ENCODE measurements at regions not wholly inside any gene's neighbourhood (a gene's known extent, or its start where the extent isn't known, plus 50 kb on each side); places are given as distances from the start of the nearest gene placed in this dataset.

- no peak overlapping the region for H3K4me3 Mint-ChIP-seq
- H3K27me3 Mint-ChIP-seq (ENCODE audit: insufficient read depth): no peaks in the 10 kb centered on the region
- no peaks in the 10 kb centered on the region for H3K4me1 Mint-ChIP-seq (ENCODE audit: low read depth)
- intact Hi-C loops (cut with micrococcal nuclease): no loop called here
- H3K27ac Mint-ChIP-seq: no peak overlapping the region
- no peak for DNase-seq (ENCODE audit: low spot score)
- peaks cover 6% of the 10 kb centered on the region for H3K9me3 Mint-ChIP-seq
- H3K36me3 Mint-ChIP-seq (ENCODE audit: low read depth): no peaks in the 10 kb centered on the region
Observed at GRCh38 chr3:34724916-34725499, 914.3 kb upstream of the ARPP21 start.

GRCh38 chr3:34725774-34726173 is 913.6 kb upstream of the ARPP21 start:
- Mint-ChIP-seq H3K4me1 (ENCODE audit: low read depth) (no peaks in the 10 kb centered on the region), H3K4me3 (no peak overlapping the region), H3K27ac (no peak overlapping the region), H3K27me3 (ENCODE audit: insufficient read depth) (no peaks in the 10 kb centered on the region), H3K9me3 (peaks cover 13% of the 10 kb centered on the region), H3K36me3 (ENCODE audit: low read depth) (no peaks in the 10 kb centered on the region)
- no peak for DNase-seq (ENCODE audit: low spot score)
- intact Hi-C loops (cut with micrococcal nuclease): no loop called here

- Mint-ChIP-seq H3K4me3 (no peak overlapping the region), H3K27ac (no peak overlapping the region), H3K27me3 (ENCODE audit: insufficient read depth) (no peaks in the 10 kb centered on the region), H3K4me1 (ENCODE audit: low read depth) (no peaks in the 10 kb centered on the region), H3K9me3 (peaks cover 16% of the 10 kb centered on the region), H3K36me3 (ENCODE audit: low read depth) (no peaks in the 10 kb centered on the region)
- no peak for DNase-seq (ENCODE audit: low spot score)
- intact Hi-C loops (cut with micrococcal nuclease): no loop called here
Observed at GRCh38 chr3:34727700-34728099, 911.6 kb upstream of the ARPP21 start.

GRCh38 chr3:34742151-34742550 is 897.2 kb upstream of the ARPP21 start:
- no peak for DNase-seq (ENCODE audit: low spot score)
- intact Hi-C loops (cut with micrococcal nuclease): no loop called here

GRCh38 chr3:34758630-34759261 is 880.6 kb upstream of the ARPP21 start:
- H3K9me3 Mint-ChIP-seq: no peaks in the 10 kb centered on the region
- H3K27ac Mint-ChIP-seq: no peak overlapping the region
- intact Hi-C loops (cut with micrococcal nuclease): no loop called here
- H3K4me1 Mint-ChIP-seq (ENCODE audit: low read depth): no peaks in the 10 kb centered on the region
- no peaks in the 10 kb centered on the region for H3K36me3 Mint-ChIP-seq (ENCODE audit: low read depth)
- DNase-seq (ENCODE audit: low spot score): no peak
- H3K27me3 Mint-ChIP-seq (ENCODE audit: insufficient read depth): no peaks in the 10 kb centered on the region
- H3K4me3 Mint-ChIP-seq: no peak overlapping the region

More at GRCh38 chr3:34742151-34742550, 897.2 kb upstream of the ARPP21 start:
- no peak overlapping the region for H3K4me3 Mint-ChIP-seq
- H3K27me3 Mint-ChIP-seq (ENCODE audit: insufficient read depth): no peaks in the 10 kb centered on the region
- no peaks in the 10 kb centered on the region for H3K4me1 Mint-ChIP-seq (ENCODE audit: low read depth)
- H3K9me3 Mint-ChIP-seq: no peaks in the 10 kb centered on the region
- H3K36me3 Mint-ChIP-seq (ENCODE audit: low read depth): no peaks in the 10 kb centered on the region
- no peak overlapping the region for H3K27ac Mint-ChIP-seq

GRCh38 chr3:34777386-34777785 is 861.9 kb upstream of the ARPP21 start:
- Mint-ChIP-seq H3K4me1 (ENCODE audit: low read depth) (no peaks in the 10 kb centered on the region), H3K9me3 (no peaks in the 10 kb centered on the region), H3K36me3 (ENCODE audit: low read depth) (no peaks in the 10 kb centered on the region), H3K27me3 (ENCODE audit: insufficient read depth) (no peaks in the 10 kb centered on the region), H3K27ac (no peak overlapping the region), H3K4me3 (no peak overlapping the region)
- intact Hi-C loops (cut with micrococcal nuclease): no loop called here
- DNase-seq (ENCODE audit: low spot score): no peak

GRCh38 chr3:34779092-34779491 is 860.2 kb upstream of the ARPP21 start:
- H3K4me3 Mint-ChIP-seq: no peak overlapping the region
- intact Hi-C loops (cut with micrococcal nuclease): no loop called here
- no peaks in the 10 kb centered on the region for H3K36me3 Mint-ChIP-seq (ENCODE audit: low read depth)
- no peak for DNase-seq (ENCODE audit: low spot score)
- no peaks in the 10 kb centered on the region for H3K4me1 Mint-ChIP-seq (ENCODE audit: low read depth)
- H3K27ac Mint-ChIP-seq: no peak overlapping the region
- H3K9me3 Mint-ChIP-seq: no peaks in the 10 kb centered on the region
- H3K27me3 Mint-ChIP-seq (ENCODE audit: insufficient read depth): no peaks in the 10 kb centered on the region

GRCh38 chr3:34780294-34780693 is 859.0 kb upstream of the ARPP21 start:
- DNase-seq (ENCODE audit: low spot score): no peak
- H3K9me3 Mint-ChIP-seq: no peaks in the 10 kb centered on the region
- no peaks in the 10 kb centered on the region for H3K4me1 Mint-ChIP-seq (ENCODE audit: low read depth)
- intact Hi-C loops (cut with micrococcal nuclease): no loop called here
- H3K27me3 Mint-ChIP-seq (ENCODE audit: insufficient read depth): no peaks in the 10 kb centered on the region
- no peaks in the 10 kb centered on the region for H3K36me3 Mint-ChIP-seq (ENCODE audit: low read depth)
- no peak overlapping the region for H3K4me3 Mint-ChIP-seq
- H3K27ac Mint-ChIP-seq: no peak overlapping the region

GRCh38 chr3:34780973-34781372 is 858.4 kb upstream of the ARPP21 start:
- no peaks in the 10 kb centered on the region for H3K9me3 Mint-ChIP-seq
- H3K36me3 Mint-ChIP-seq (ENCODE audit: low read depth): no peaks in the 10 kb centered on the region
- no peak overlapping the region for H3K27ac Mint-ChIP-seq
- no peaks in the 10 kb centered on the region for H3K4me1 Mint-ChIP-seq (ENCODE audit: low read depth)
- intact Hi-C loops (cut with micrococcal nuclease): no loop called here
- no peak overlapping the region for H3K4me3 Mint-ChIP-seq
- no peaks in the 10 kb centered on the region for H3K27me3 Mint-ChIP-seq (ENCODE audit: insufficient read depth)
- no peak for DNase-seq (ENCODE audit: low spot score)

- H3K36me3 Mint-ChIP-seq (ENCODE audit: low read depth): no peaks in the 10 kb centered on the region
- H3K27me3 Mint-ChIP-seq (ENCODE audit: insufficient read depth): no peaks in the 10 kb centered on the region
- intact Hi-C loops (cut with micrococcal nuclease): no loop called here
- H3K4me3 Mint-ChIP-seq: no peak overlapping the region
- no peaks in the 10 kb centered on the region for H3K4me1 Mint-ChIP-seq (ENCODE audit: low read depth)
- no peak overlapping the region for H3K27ac Mint-ChIP-seq
- no peak for DNase-seq (ENCODE audit: low spot score)
- H3K9me3 Mint-ChIP-seq: no peaks in the 10 kb centered on the region
Observed at GRCh38 chr3:34782871-34783270, 856.5 kb upstream of the ARPP21 start.

GRCh38 chr3:34783876-34784275 is 855.4 kb upstream of the ARPP21 start:
- H3K9me3 Mint-ChIP-seq: no peaks in the 10 kb centered on the region
- no peak overlapping the region for H3K27ac Mint-ChIP-seq
- H3K27me3 Mint-ChIP-seq (ENCODE audit: insufficient read depth): no peaks in the 10 kb centered on the region
- intact Hi-C loops (cut with micrococcal nuclease): no loop called here
- no peak overlapping the region for H3K4me3 Mint-ChIP-seq
- no peak for DNase-seq (ENCODE audit: low spot score)
- no peaks in the 10 kb centered on the region for H3K4me1 Mint-ChIP-seq (ENCODE audit: low read depth)
- H3K36me3 Mint-ChIP-seq (ENCODE audit: low read depth): no peaks in the 10 kb centered on the region

GRCh38 chr3:34793057-34793456 is 846.3 kb upstream of the ARPP21 start:
- H3K9me3 Mint-ChIP-seq: no peaks in the 10 kb centered on the region
- H3K4me1 Mint-ChIP-seq (ENCODE audit: low read depth): no peaks in the 10 kb centered on the region
- H3K27ac Mint-ChIP-seq: no peak overlapping the region
- no peaks in the 10 kb centered on the region for H3K27me3 Mint-ChIP-seq (ENCODE audit: insufficient read depth)
- no peaks in the 10 kb centered on the region for H3K36me3 Mint-ChIP-seq (ENCODE audit: low read depth)
- no peak overlapping the region for H3K4me3 Mint-ChIP-seq
- no peak for DNase-seq (ENCODE audit: low spot score)
- intact Hi-C loops (cut with micrococcal nuclease): no loop called here

- Mint-ChIP-seq H3K27ac (no peak overlapping the region), H3K4me3 (no peak overlapping the region), H3K36me3 (ENCODE audit: low read depth) (no peaks in the 10 kb centered on the region), H3K4me1 (ENCODE audit: low read depth) (no peaks in the 10 kb centered on the region), H3K9me3 (peaks cover 4% of the 10 kb centered on the region), H3K27me3 (ENCODE audit: insufficient read depth) (no peaks in the 10 kb centered on the region)
- DNase-seq (ENCODE audit: low spot score): no peak
- intact Hi-C loops (cut with micrococcal nuclease): no loop called here
Observed at GRCh38 chr3:34807611-34808010, 831.7 kb upstream of the ARPP21 start.

- Mint-ChIP-seq H3K36me3 (ENCODE audit: low read depth) (no peaks in the 10 kb centered on the region), H3K9me3 (peaks cover 4% of the 10 kb centered on the region), H3K4me1 (ENCODE audit: low read depth) (no peaks in the 10 kb centered on the region), H3K27ac (no peak overlapping the region), H3K4me3 (no peak overlapping the region), H3K27me3 (ENCODE audit: insufficient read depth) (no peaks in the 10 kb centered on the region)
- intact Hi-C loops (cut with micrococcal nuclease): no loop called here
- no peak for DNase-seq (ENCODE audit: low spot score)
Observed at GRCh38 chr3:34808287-34808686, 831.0 kb upstream of the ARPP21 start.
